B cell (primary cell): ENCODE measurements at regions not wholly inside any gene's neighbourhood (a gene's known extent, or its start where the extent isn't known, plus 50 kb on each side); places are given as distances from the start of the nearest gene placed in this dataset.

Experiments used
- EZH2 ChIP-seq: IDR thresholded peaks from 2 replicates; pipeline ENCODE4 v1.6.1; 2012; ENCODE audit warnings: borderline replicate concordance, low read depth, mild to moderate bottlenecking, moderate library complexity, low read length; ENCODE audit not compliant: insufficient read depth, poor library complexity, severe bottlenecking
- TF ChIP-seq, protein P1 (sequence below): fragments of 200-600 bp; IDR thresholded peaks from one replicate; pipeline ENCODE4 v1.8.0; 2022; ENCODE audit warnings: antibody characterized with exemption, mild to moderate bottlenecking

DNA sequence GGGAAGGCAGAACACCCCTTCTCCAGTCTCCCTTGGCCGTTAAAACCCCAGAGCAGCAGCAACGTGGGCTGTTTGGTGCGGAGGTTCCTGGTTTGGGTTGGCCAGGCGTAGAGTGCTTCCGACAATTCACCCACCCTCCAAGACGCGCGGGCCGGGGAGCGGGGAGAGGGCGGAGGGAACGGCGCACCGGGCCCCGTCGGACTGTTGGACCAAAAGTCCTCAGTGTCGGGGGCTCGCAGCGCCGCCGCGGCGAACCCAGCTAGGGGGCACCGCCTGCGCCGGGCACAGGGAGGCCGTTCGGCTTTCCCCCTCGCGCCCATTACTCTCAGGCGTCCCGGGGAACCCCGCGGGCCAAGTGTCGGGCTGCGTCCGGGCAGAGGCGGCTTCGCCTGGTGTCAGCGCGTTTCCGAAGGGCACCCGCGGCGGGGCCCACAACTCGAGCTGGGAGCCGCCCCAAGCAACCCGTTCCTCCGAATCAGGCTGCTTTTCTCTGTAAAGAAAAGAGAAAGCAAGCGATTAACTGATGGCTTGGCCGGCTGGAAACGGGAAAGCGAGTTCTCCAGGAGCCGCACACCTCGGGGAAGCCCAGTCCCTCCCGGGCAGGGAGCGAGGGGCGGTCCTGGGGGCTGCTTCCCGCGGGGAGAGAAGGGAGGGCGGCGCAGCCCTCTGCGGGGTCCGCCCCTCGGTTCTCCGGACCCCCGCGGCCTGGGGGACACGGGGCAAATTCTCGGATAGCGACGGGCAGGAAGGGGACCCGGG, 145.5 kb downstream of the ERCC6L2 start:
- TF ChIP-seq, protein P1, sequence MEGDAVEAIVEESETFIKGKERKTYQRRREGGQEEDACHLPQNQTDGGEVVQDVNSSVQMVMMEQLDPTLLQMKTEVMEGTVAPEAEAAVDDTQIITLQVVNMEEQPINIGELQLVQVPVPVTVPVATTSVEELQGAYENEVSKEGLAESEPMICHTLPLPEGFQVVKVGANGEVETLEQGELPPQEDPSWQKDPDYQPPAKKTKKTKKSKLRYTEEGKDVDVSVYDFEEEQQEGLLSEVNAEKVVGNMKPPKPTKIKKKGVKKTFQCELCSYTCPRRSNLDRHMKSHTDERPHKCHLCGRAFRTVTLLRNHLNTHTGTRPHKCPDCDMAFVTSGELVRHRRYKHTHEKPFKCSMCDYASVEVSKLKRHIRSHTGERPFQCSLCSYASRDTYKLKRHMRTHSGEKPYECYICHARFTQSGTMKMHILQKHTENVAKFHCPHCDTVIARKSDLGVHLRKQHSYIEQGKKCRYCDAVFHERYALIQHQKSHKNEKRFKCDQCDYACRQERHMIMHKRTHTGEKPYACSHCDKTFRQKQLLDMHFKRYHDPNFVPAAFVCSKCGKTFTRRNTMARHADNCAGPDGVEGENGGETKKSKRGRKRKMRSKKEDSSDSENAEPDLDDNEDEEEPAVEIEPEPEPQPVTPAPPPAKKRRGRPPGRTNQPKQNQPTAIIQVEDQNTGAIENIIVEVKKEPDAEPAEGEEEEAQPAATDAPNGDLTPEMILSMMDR: no peak
- TF ChIP-seq EZH2: peak; percentile 55
